Stimulated activated CD8-positive, alpha-beta memory T cell treated with anti-CD3 and anti-CD28 coated beads, Interleukin-12 subunit alpha, Interleukin-12 subunit beta, amount 100 ng/mL, for 24 hours (primary cell): ENCODE measurements at regions not wholly inside any gene's neighbourhood (a gene's known extent, or its start where the extent isn't known, plus 50 kb on each side); places are given as distances from the start of the nearest gene placed in this dataset.

Source experiments
- DNase-seq: peaks from one replicate; pipeline ENCODE4 v3.0.0-alpha.2; 2020; ENCODE audit errors: extremely low read depth

GRCh38 chr4:180565856-180566431, 1677.3 kb upstream of the TENM3 start:
- no peak for DNase-seq

GRCh38 chr4:180566492-180566891, 1676.7 kb upstream of the TENM3 start:
- no peak for DNase-seq

GRCh38 chr4:180567080-180567479, 1676.1 kb upstream of the TENM3 start:
- no peak for DNase-seq

GRCh38 chr4:180571516-180572055, 1671.6 kb upstream of the TENM3 start:
- DNase-seq = no peak

GRCh38 chr4:180578175-180578574, 1665.0 kb upstream of the TENM3 start:
- DNase-seq = no peak

- no peak for DNase-seq
Observed at GRCh38 chr4:180581061-180581460, 1662.1 kb upstream of the TENM3 start.

GRCh38 chr4:180587379-180587778, 1655.8 kb upstream of the TENM3 start:
- no peak for DNase-seq

- no peak for DNase-seq
Observed at GRCh38 chr4:180589575-180589974, 1653.6 kb upstream of the TENM3 start.

GRCh38 chr4:180596888-180597483, 1646.2 kb upstream of the TENM3 start:
- DNase-seq = no peak

- no peak for DNase-seq
Observed at GRCh38 chr4:180598281-180598680, 1644.9 kb upstream of the TENM3 start.

GRCh38 chr4:180603791-180604190, 1639.4 kb upstream of the TENM3 start:
- DNase-seq = no peak

GRCh38 chr4:180610324-180610723, 1632.9 kb upstream of the TENM3 start:
- no peak for DNase-seq

GRCh38 chr4:180615746-180616145, 1627.5 kb upstream of the TENM3 start:
- no peak for DNase-seq

- no peak for DNase-seq
Observed at GRCh38 chr4:180617196-180617595, 1626.0 kb upstream of the TENM3 start.

- DNase-seq = no peak
Observed at GRCh38 chr4:180618396-180618795, 1624.8 kb upstream of the TENM3 start.

- no peak for DNase-seq
Observed at GRCh38 chr4:180619440-180619839, 1623.8 kb upstream of the TENM3 start.

- no peak for DNase-seq
Observed at GRCh38 chr4:180622254-180622653, 1620.9 kb upstream of the TENM3 start.

- DNase-seq = no peak
Observed at GRCh38 chr4:180625653-180626052, 1617.5 kb upstream of the TENM3 start.

GRCh38 chr4:180630012-180630665, 1613.1 kb upstream of the TENM3 start:
- DNase-seq = no peak

GRCh38 chr4:180634306-180634705, 1608.9 kb upstream of the TENM3 start:
- DNase-seq = no peak

GRCh38 chr4:180635281-180635680, 1607.9 kb upstream of the TENM3 start:
- DNase-seq = no peak

GRCh38 chr4:180636696-180637404, 1606.4 kb upstream of the TENM3 start:
- DNase-seq = no peak

- no peak for DNase-seq
Observed at GRCh38 chr4:180637616-180638015, 1605.6 kb upstream of the TENM3 start.
